Neutrophil (primary cell): ENCODE measurements at regions not wholly inside any gene's neighbourhood (a gene's known extent, or its start where the extent isn't known, plus 50 kb on each side); places are given as distances from the start of the nearest gene placed in this dataset.

Source experiments
- H3K27ac ChIP-seq: fragments of 200-600 bp; sonication (generic); 2 replicates; pipeline ENCODE4 v1.5.1; 2016; ENCODE audit warnings: mild to moderate bottlenecking, moderate library complexity
- H3K27me3 ChIP-seq: fragments of 200-600 bp; sonication (generic); 2 replicates; pipeline ENCODE4 v1.6.0; 2016; ENCODE audit warnings: mild to moderate bottlenecking
- H3K36me3 ChIP-seq: fragments of 200-600 bp; sonication (generic); 2 replicates; pipeline ENCODE4 v1.5.1; 2017
- H3K4me1 ChIP-seq, 2 experiments: fragments of 200-600 bp in 1 of 2; sonication (generic) in 1 of 2; 1 replicate in 1 of 2; 2 replicates in 1 of 2; pipeline versions ENCODE4 v1.5.1 to v1.6.1; 2013 to 2016; ENCODE audit warnings: low read depth in 1 of 2, low read length in 1 of 2, mild to moderate bottlenecking in 1 of 2, moderate library complexity in 1 of 2; ENCODE audit not compliant: control insufficient read depth in 1 of 2, insufficient read depth in 1 of 2
- H3K4me3 ChIP-seq, 2 experiments: fragments of 200-600 bp in 1 of 2; sonication (generic) in 1 of 2; 1 replicate in 1 of 2; 2 replicates in 1 of 2; pipeline ENCODE4 v1.5.1; 2013 to 2016; ENCODE audit warnings: low read depth in 1 of 2, low read length in 1 of 2, mild to moderate bottlenecking in 1 of 2, moderate library complexity in 1 of 2
- H3K9me3 ChIP-seq: fragments of 200-600 bp; sonication (generic); 2 replicates; pipeline ENCODE4 v1.5.1; 2016
- CTCF ChIP-seq: fragments of 200-600 bp; sonication (generic); IDR thresholded peaks from 2 replicates; pipeline ENCODE4 v1.5.1; 2016; ENCODE audit warnings: antibody characterized with exemption

GRCh38 chr16:75927810-75928209, 201.5 kb upstream of the CPHXL start:
- H3K27ac ChIP-seq, result no peak overlapping the region
- no peak overlapping the region for H3K4me3 ChIP-seq
- H3K36me3 ChIP-seq, result no peaks in the 10 kb centered on the region
- no peaks in the 10 kb centered on the region for H3K27me3 ChIP-seq
- H3K9me3 ChIP-seq, result no peaks in the 10 kb centered on the region
- TF ChIP-seq CTCF, result no peak
- H3K4me1 ChIP-seq, result no peaks in the 10 kb centered on the region

- Histone ChIP-seq H3K36me3 (no peaks in the 10 kb centered on the region), H3K9me3 (no peaks in the 10 kb centered on the region), H3K4me3 (no peak overlapping the region), H3K27me3 (no peaks in the 10 kb centered on the region), H3K4me1 (no peaks in the 10 kb centered on the region), H3K27ac (no peak overlapping the region)
- TF ChIP-seq CTCF, result no peak
Observed at GRCh38 chr16:75928295-75928694, 202.0 kb upstream of the CPHXL start.

- H3K4me1 ChIP-seq, result no peaks in the 10 kb centered on the region
- no peaks in the 10 kb centered on the region for H3K9me3 ChIP-seq
- no peaks in the 10 kb centered on the region for H3K27me3 ChIP-seq
- no peaks in the 10 kb centered on the region for H3K36me3 ChIP-seq
- no peak overlapping the region for H3K27ac ChIP-seq
- no peak for TF ChIP-seq CTCF
- H3K4me3 ChIP-seq, result no peak overlapping the region
Observed at GRCh38 chr16:75929046-75929445, 202.8 kb upstream of the CPHXL start.

- no peak overlapping the region for H3K27ac ChIP-seq
- no peaks in the 10 kb centered on the region for H3K4me1 ChIP-seq
- H3K9me3 ChIP-seq, result no peaks in the 10 kb centered on the region
- no peak overlapping the region for H3K4me3 ChIP-seq
- no peaks in the 10 kb centered on the region for H3K36me3 ChIP-seq
- no peaks in the 10 kb centered on the region for H3K27me3 ChIP-seq
- no peak for TF ChIP-seq CTCF
Observed at GRCh38 chr16:75931043-75931442, 204.8 kb upstream of the CPHXL start.

- Histone ChIP-seq H3K4me3 (no peak overlapping the region), H3K36me3 (no peaks in the 10 kb centered on the region), H3K27me3 (no peaks in the 10 kb centered on the region), H3K4me1 (no peaks in the 10 kb centered on the region), H3K27ac (no peak overlapping the region), H3K9me3 (no peaks in the 10 kb centered on the region)
- no peak for TF ChIP-seq CTCF
Observed at GRCh38 chr16:75931970-75932369, 205.7 kb upstream of the CPHXL start.

GRCh38 chr16:75938818-75939217, 212.5 kb upstream of the CPHXL start:
- Histone ChIP-seq H3K27me3 (no peaks in the 10 kb centered on the region), H3K4me3 (no peak overlapping the region), H3K36me3 (no peaks in the 10 kb centered on the region), H3K9me3 (no peaks in the 10 kb centered on the region), H3K4me1 (no peaks in the 10 kb centered on the region), H3K27ac (no peak overlapping the region)
- TF ChIP-seq CTCF, result no peak
